Pulmonary artery endothelial cell (primary cell): ENCODE measurements at regions not wholly inside any gene's neighbourhood (a gene's known extent, or its start where the extent isn't known, plus 50 kb on each side); places are given as distances from the start of the nearest gene placed in this dataset.
"Not testable (repeated sequence)": the region's sequence is repeated elsewhere in the genome, so short reads cannot be mapped to it uniquely, and the experiment has no call there.

ENCODE experiments used
- DNase-seq: peaks from one replicate; pipeline ENCODE4 v3.0.0-alpha.2; 2011; ENCODE audit warnings: low read depth, low spot score

- no peak for DNase-seq
These were observed 511.0 kb downstream of the XPNPEP1 start for GRCh38 chr10:109412353-109412752.

GRCh38 chr10:109411917-109412316 is 511.4 kb downstream of the XPNPEP1 start:
- no peak for DNase-seq

- DNase-seq, result no peak
These were observed 518.0 kb downstream of the XPNPEP1 start for GRCh38 chr10:109405338-109405737.

- DNase-seq, result no peak
These were observed 519.8 kb downstream of the XPNPEP1 start for GRCh38 chr10:109403551-109403950.

GRCh38 chr10:109393425-109393824 is 529.9 kb downstream of the XPNPEP1 start:
- DNase-seq, result no peak

- no peak for DNase-seq
These were observed 536.4 kb downstream of the XPNPEP1 start for GRCh38 chr10:109386921-109387320.

- no peak for DNase-seq
These were observed 537.2 kb downstream of the XPNPEP1 start for GRCh38 chr10:109386101-109386500.

GRCh38 chr10:109379186-109379585 is 544.1 kb downstream of the XPNPEP1 start:
- no peak for DNase-seq

- DNase-seq, result no peak
These were observed 549.1 kb downstream of the XPNPEP1 start for GRCh38 chr10:109374215-109374614.

GRCh38 chr10:109359316-109359715 is 564.0 kb downstream of the XPNPEP1 start:
- DNase-seq, result no peak

GRCh38 chr10:109358325-109358724 is 565.0 kb downstream of the XPNPEP1 start:
- no peak for DNase-seq

GRCh38 chr10:109348324-109348723 is 575.0 kb downstream of the XPNPEP1 start:
- no peak for DNase-seq

GRCh38 chr10:109343293-109343692 is 580.0 kb downstream of the XPNPEP1 start:
- no peak for DNase-seq

GRCh38 chr10:109341986-109342385 is 581.3 kb downstream of the XPNPEP1 start:
- DNase-seq, result no peak

GRCh38 chr10:109328001-109328400 is 595.3 kb downstream of the XPNPEP1 start:
- no peak for DNase-seq

- DNase-seq, result no peak
These were observed 596.0 kb downstream of the XPNPEP1 start for GRCh38 chr10:109327266-109327665.

GRCh38 chr10:109324721-109325120 is 598.6 kb downstream of the XPNPEP1 start:
- DNase-seq, result no peak

- no peak for DNase-seq
These were observed 605.5 kb downstream of the XPNPEP1 start for GRCh38 chr10:109317746-109318366.

- DNase-seq, result not testable (repeated sequence)
These were observed 609.3 kb downstream of the XPNPEP1 start for GRCh38 chr10:109314016-109314415.

GRCh38 chr10:109312555-109312954 is 610.8 kb downstream of the XPNPEP1 start:
- not testable (repeated sequence) for DNase-seq

GRCh38 chr10:109308971-109309370 is 614.3 kb downstream of the XPNPEP1 start:
- DNase-seq, result no peak

- not testable (repeated sequence) for DNase-seq
These were observed 616.2 kb downstream of the XPNPEP1 start for GRCh38 chr10:109307102-109307501.

GRCh38 chr10:109306698-109307097 is 616.6 kb downstream of the XPNPEP1 start:
- no peak for DNase-seq

GRCh38 chr10:109287858-109288257 is 635.5 kb downstream of the XPNPEP1 start:
- DNase-seq, result no peak
